GM12878 (cell line): ENCODE measurements at regions not wholly inside any gene's neighbourhood (a gene's known extent, or its start where the extent isn't known, plus 50 kb on each side); places are given as distances from the start of the nearest gene placed in this dataset.

Experiments used
- ATAC-seq: fragments of 200-7000 bp; cut with Tn5 transposase; 3 replicates; pipeline ENCODE4 v1.9.1; 2020; ENCODE audit warnings: mild to moderate bottlenecking, moderate library complexity
- BruUV-seq: library from RNA; stranded (reverse); fragments of 400-500 nt; replicated peaks from 2 replicates; lab custom pipeline; 2021; lab: Mats Ljungman, UMichigan
- CTCF ChIA-PET: fragments of 300-600 bp; sonication (Branson Sonifier 250); formaldehyde crosslinking; extraction: SDS; loops from one replicate; lab custom pipeline; 2021; ENCODE audit warnings: inconsistent platforms; lab: Yijun Ruan, JAX
- POLR2A ChIA-PET: fragments of 350-600 bp; formaldehyde crosslinking; extraction: SDS; loops from one replicate; lab custom pipeline; 2021; ENCODE audit warnings: inconsistent platforms; lab: Charles Lee
- RAD21 ChIA-PET: fragments of 300-600 bp; sonication (Branson Sonifier 250); formaldehyde crosslinking; loops from one replicate; lab custom pipeline; 2023; ENCODE audit warnings: antibody characterized with exemption; ENCODE audit not compliant: unreplicated experiment; lab: Charles Lee
- SMC1A ChIA-PET: fragments of 300-600 bp; sonication (Branson Sonifier 250); formaldehyde crosslinking; loops from one replicate; lab custom pipeline; 2023; ENCODE audit not compliant: unreplicated experiment, uncharacterized antibody; lab: Charles Lee
- DNase-seq: peaks from one replicate; pipeline ENCODE4 v3.0.0-alpha.2; 2011; ENCODE audit warnings: low read depth, low spot score
- FAIRE-seq: peaks from 3 replicates; lab custom pipeline; 2011; peaks lifted over from hg19 to GRCh38; lab: Jason Lieb, UNC
- H2AFZ ChIP-seq: 2 replicates; pipeline ENCODE4 v1.6.0; 2011; ENCODE audit warnings: low read depth, low read length, control low read depth; ENCODE audit not compliant: control insufficient read depth
- H3K27ac ChIP-seq: 2 replicates; pipeline ENCODE4 v1.5.1; 2011; ENCODE audit warnings: control low read depth; ENCODE audit not compliant: control insufficient read depth, insufficient read depth
- H3K27me3 ChIP-seq, 2 experiments: replicated peaks in 1 of 2; 2 replicates each; pipeline versions ENCODE4 v1.6.0 to v1.6.1; 2011; ENCODE audit warnings: low read length in 1 of 2; ENCODE audit not compliant: control insufficient read depth in 2 of 2, insufficient read depth in 2 of 2
- H3K36me3 ChIP-seq, 2 experiments: 2 replicates each; pipeline ENCODE4 v1.5.1; 2011; ENCODE audit warnings: low read length in 1 of 2; ENCODE audit not compliant: control insufficient read depth in 2 of 2, insufficient read depth in 2 of 2
- H3K4me1 ChIP-seq: 2 replicates; pipeline ENCODE4 v1.6.1; 2011; ENCODE audit warnings: mild to moderate bottlenecking, low read length, moderate library complexity, mixed read lengths; ENCODE audit not compliant: control insufficient read depth, insufficient read depth
- H3K4me2 ChIP-seq: 2 replicates; pipeline ENCODE4 v1.6.0; 2011; ENCODE audit warnings: control low read depth; ENCODE audit not compliant: control insufficient read depth, insufficient read depth
- H3K4me3 ChIP-seq: fragments of 200-600 bp; sonication (generic); 2 replicates; pipeline ENCODE4 v1.5.1; 2016
- H3K79me2 ChIP-seq: 2 replicates; pipeline ENCODE4 v1.6.0; 2011; ENCODE audit warnings: low read length; ENCODE audit not compliant: control insufficient read depth, insufficient read depth
- H3K9ac ChIP-seq: 2 replicates; pipeline ENCODE4 v1.8.0; 2011; ENCODE audit warnings: low read length, control low read depth, mixed read lengths; ENCODE audit not compliant: control insufficient read depth, insufficient read depth
- H3K9me3 ChIP-seq: replicated peaks from 3 replicates; pipeline ENCODE4 v1.5.1; 2011; ENCODE audit warnings: mild to moderate bottlenecking, low read length; ENCODE audit not compliant: control insufficient read depth, insufficient read depth
- H4K20me1 ChIP-seq: 2 replicates; pipeline ENCODE4 v1.6.0; 2011; ENCODE audit not compliant: control insufficient read depth, insufficient read depth
- BACH1 ChIP-seq: fragments of 450-650 bp; IDR thresholded peaks from 2 replicates; pipeline ENCODE4 v1.6.1; 2017; ENCODE audit warnings: mild to moderate bottlenecking, borderline replicate concordance
- BHLHE40 ChIP-seq, 2 experiments: fragments of 450-650 bp in 1 of 2; IDR thresholded peaks; 2 replicates each; pipeline ENCODE4 v1.6.1; 2011 to 2017; ENCODE audit warnings: low read depth in 2 of 2, borderline replicate concordance in 1 of 2, improper control_type of control experiment in 1 of 2, low read length in 1 of 2, mild to moderate bottlenecking in 1 of 2
- HDAC2 ChIP-seq: fragments of 200-600 bp; sonication (generic); IDR thresholded peaks from 2 replicates; pipeline ENCODE4 v1.6.1; 2017
- PAX8 ChIP-seq: fragments of 450-650 bp; IDR thresholded peaks from 2 replicates; pipeline ENCODE4 v1.6.1; 2017; ENCODE audit warnings: mild to moderate bottlenecking, moderate library complexity
- RAD21 ChIP-seq: IDR thresholded peaks from 2 replicates; pipeline ENCODE4 v1.6.1; 2011; ENCODE audit warnings: mild to moderate bottlenecking, low read depth, low read length, moderate library complexity; ENCODE audit not compliant: insufficient read depth
- RFX5 ChIP-seq: IDR thresholded peaks from 2 replicates; pipeline ENCODE4 v1.6.1; 2011; ENCODE audit warnings: low read depth, low read length, improper control_type of control experiment
- YBX1 ChIP-seq: fragments of 450-650 bp; IDR thresholded peaks from 2 replicates; pipeline ENCODE4 v1.6.1; 2016; ENCODE audit warnings: antibody characterized with exemption
- YY1 ChIP-seq: IDR thresholded peaks from 2 replicates; pipeline ENCODE4 v1.6.1; 2011; ENCODE audit warnings: low read depth, mild to moderate bottlenecking, low read length
- ZNF24 ChIP-seq: fragments of 450-650 bp; IDR thresholded peaks from 2 replicates; pipeline ENCODE4 v1.6.1; 2017; ENCODE audit warnings: antibody characterized with exemption, mild to moderate bottlenecking
- WGBS: methylation state at CpG from one replicate; pipeline ENCODE4 v1.1.6; 2016; ENCODE audit warnings: low lambda C conversion rate; ENCODE audit not compliant: insufficient replicate concordance, insufficient coverage; ENCODE audit errors: missing lambda C conversion rate; 5-methylcytosine and 5-hydroxymethylcytosine counted together
- in situ Hi-C: fragments of 300-500 bp; cut with MboI; formaldehyde crosslinking; loops from 9 replicates; pipeline ENCODE4 v1.14.3; 2018; ENCODE audit warnings: mixed read lengths
- intact Hi-C: fragments of 100-400 bp; cut with micrococcal nuclease; formaldehyde crosslinking; loops from one replicate; pipeline ENCODE4 v1.14.2; 2022; ENCODE audit not compliant: unreplicated experiment
- TF ChIP-seq, protein P1 (sequence below): fragments of 450-650 bp; IDR thresholded peaks from 2 replicates; pipeline ENCODE4 v1.6.1; 2014; ENCODE audit warnings: mild to moderate bottlenecking

DNA sequence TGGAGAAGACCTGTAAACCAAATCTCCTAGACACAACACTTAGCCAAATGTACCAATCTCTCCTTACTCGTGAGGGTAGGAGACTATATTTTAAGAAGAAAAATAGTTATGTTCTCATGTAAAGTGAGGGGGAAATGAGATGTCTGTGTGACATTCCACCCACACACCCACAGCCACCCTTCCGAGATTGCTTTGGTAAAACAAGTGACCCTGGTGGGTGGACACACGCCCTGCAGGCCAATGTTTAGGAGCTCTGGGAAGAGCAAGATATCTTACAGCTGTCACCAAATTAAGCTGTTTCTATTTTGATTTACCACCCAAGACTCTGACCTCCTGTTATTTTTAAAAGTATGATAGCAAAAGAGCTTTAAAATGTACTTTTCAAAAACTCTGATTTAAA, 147.2 kb upstream of the PFKP start:
- in situ Hi-C loops (no loop called here), intact Hi-C loops (no loop called here)
- no peaks in the 10 kb centered on the region for H4K20me1 ChIP-seq
- H3K4me3 ChIP-seq = no peak overlapping the region
- POLR2A ChIA-PET = no interaction called here
- no peaks in the 10 kb centered on the region; the same call in 2 of the 3 replicates for H3K9me3 ChIP-seq
- no peak overlapping the region for H3K4me2 ChIP-seq
- TF ChIP-seq YBX1 (no peak), ZNF24 (no peak), YY1 (no peak)
- TF ChIP-seq, all 136 proteins: peak for 0
- ChIA-PET SMC1A (no interaction called here), CTCF (interaction anchor here (1.1 to 1.3 kb wide), 2 partner anchors 9 to 58 kb away, joined by 4 to 12 read pairs; no protein-coding TSS in a partner anchor), RAD21 (no interaction called here)
- Histone ChIP-seq H3K36me3 (no peaks in the 10 kb centered on the region), H3K27me3 (peaks cover 1 to 5% of the 10 kb centered on the region in 2 experiments; a peak in 1 of 4 replicates), H3K27ac (no peak overlapping the region), H2AFZ (no peak overlapping the region), H3K79me2 (no peaks in the 10 kb centered on the region), H3K9ac (no peak overlapping the region), H3K4me1 (no peaks in the 10 kb centered on the region)
- BruUV-seq = no TSS peak
- no peak for FAIRE-seq
- 16% methylated on average over 3 of the region's 3 CpGs for WGBS
- no peak for ATAC-seq
- DNase-seq = no peak

DNA sequence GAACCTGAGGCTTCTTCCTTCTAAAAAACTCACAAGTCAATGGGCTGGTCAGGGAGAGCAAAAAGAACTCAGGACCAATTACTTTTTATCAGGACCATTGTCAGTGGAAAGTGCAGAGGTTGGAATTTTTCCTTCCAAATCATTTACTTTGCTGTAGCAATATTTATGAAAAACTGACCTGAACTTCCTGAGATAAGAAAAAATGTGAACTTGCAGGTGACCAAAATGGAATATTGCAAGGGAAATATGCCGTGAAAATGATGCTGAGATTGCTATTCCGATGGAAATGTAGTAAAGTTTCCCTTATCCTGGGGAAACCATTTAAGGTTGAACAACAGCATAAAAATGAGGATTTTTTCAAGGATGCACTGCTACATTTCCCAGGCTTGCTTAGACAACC, 148.3 kb upstream of the PFKP start:
- Histone ChIP-seq H3K9ac (no peak overlapping the region), H3K4me2 (no peak overlapping the region), H3K79me2 (no peaks in the 10 kb centered on the region), H3K4me3 (no peak overlapping the region), H3K9me3 (no peaks in the 10 kb centered on the region; the same call in 2 of the 3 replicates), H3K36me3 (no peaks in the 10 kb centered on the region), H3K27ac (no peak overlapping the region), H3K27me3 (peaks cover 1 to 5% of the 10 kb centered on the region in 2 experiments; a peak in 1 of 4 replicates), H3K4me1 (no peaks in the 10 kb centered on the region), H4K20me1 (no peaks in the 10 kb centered on the region), H2AFZ (no peak overlapping the region)
- SMC1A ChIA-PET = no interaction called here
- BruUV-seq = no TSS peak
- ATAC-seq (no peak), FAIRE-seq (no peak), DNase-seq (no peak)
- intact Hi-C loops (no loop called here), in situ Hi-C loops (no loop called here)
- WGBS = 42% methylated on average over 2 of the region's 2 CpGs
- TF ChIP-seq PAX8 (no peak), RFX5 (no peak), BHLHE40 (IDR thresholded peaks at IDR 0.05; ENCODE audit: borderline replicate concordance in 1 of 2, low read depth in 2 of 2, low read length in 1 of 2) (no peak), RAD21 (no peak), BACH1 (no peak), HDAC2 (no peak)
- TF ChIP-seq, protein P1, sequence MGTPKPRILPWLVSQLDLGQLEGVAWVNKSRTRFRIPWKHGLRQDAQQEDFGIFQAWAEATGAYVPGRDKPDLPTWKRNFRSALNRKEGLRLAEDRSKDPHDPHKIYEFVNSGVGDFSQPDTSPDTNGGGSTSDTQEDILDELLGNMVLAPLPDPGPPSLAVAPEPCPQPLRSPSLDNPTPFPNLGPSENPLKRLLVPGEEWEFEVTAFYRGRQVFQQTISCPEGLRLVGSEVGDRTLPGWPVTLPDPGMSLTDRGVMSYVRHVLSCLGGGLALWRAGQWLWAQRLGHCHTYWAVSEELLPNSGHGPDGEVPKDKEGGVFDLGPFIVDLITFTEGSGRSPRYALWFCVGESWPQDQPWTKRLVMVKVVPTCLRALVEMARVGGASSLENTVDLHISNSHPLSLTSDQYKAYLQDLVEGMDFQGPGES = no peak
- POLR2A ChIA-PET = no interaction called here
- RAD21 ChIA-PET = no interaction called here
- CTCF ChIA-PET = interaction anchor here (1.4 kb wide), 1 partner anchor 9 kb away, joined by 3 read pairs; no protein-coding TSS in a partner anchor
